Thyroid gland (tissue), 4 donors: ENCODE measurements at regions not wholly inside any gene's neighbourhood (a gene's known extent, or its start where the extent isn't known, plus 50 kb on each side); places are given as distances from the start of the nearest gene placed in this dataset.

Experiments used
- DNase-seq, 2 donors: peaks; one replicate each; pipeline ENCODE4 v3.0.0-alpha.2; 2019
- H3K27ac ChIP-seq, 3 donors: fragments of 200-600 bp; sonication (generic); 1 replicate in 2 of 3; 2 replicates in 1 of 3; pipeline ENCODE4 v1.5.1; 2016 to 2019; ENCODE audit warnings: mild to moderate bottlenecking in 1 of 3, moderate library complexity in 1 of 3
- H3K27me3 ChIP-seq: fragments of 200-600 bp; sonication (generic); one replicate; pipeline ENCODE4 v1.5.1; 2019
- H3K36me3 ChIP-seq, 2 donors: fragments of 200-600 bp; sonication (generic); one replicate each; pipeline ENCODE4 v1.5.1; 2016 to 2019
- H3K4me1 ChIP-seq, 2 donors: fragments of 200-600 bp; sonication (generic); one replicate each; pipeline ENCODE4 v1.5.1; 2017 to 2019
- H3K4me3 ChIP-seq, 3 donors: fragments of 200-600 bp; sonication (generic); replicated peaks in 1 of 3; 1 replicate in 2 of 3; 2 replicates in 1 of 3; pipeline ENCODE4 v1.5.1; 2016; ENCODE audit warnings: mild to moderate bottlenecking in 1 of 3
- H3K9me3 ChIP-seq: fragments of 200-600 bp; sonication (generic); one replicate; pipeline ENCODE4 v1.5.1; 2017
- POLR2A ChIP-seq, 2 donors: fragments of 450-650 bp; IDR thresholded peaks; one replicate each; pipeline ENCODE4 v1.6.1; 2017; ENCODE audit warnings: antibody characterized with exemption in 2 of 2, mild to moderate bottlenecking in 2 of 2, moderate library complexity in 1 of 2
- WGBS, 2 donors: methylation state at CpG; one replicate each; pipeline ENCODE4 v1.1.5; 2017; 5-methylcytosine and 5-hydroxymethylcytosine counted together
- intact Hi-C: fragments of 100-400 bp; cut with DNase I; formaldehyde crosslinking; loops from one replicate; pipeline ENCODE4 v1.15.1; 2023
- TF ChIP-seq, protein P1 (sequence below), 6 experiments: fragments of 200-600 bp in 3 of 6; fragments of 450-650 bp in 3 of 6; sonication (generic) in 3 of 6; IDR thresholded peaks; one replicate each; pipeline ENCODE4 v1.5.1; 2016 to 2019; ENCODE audit warnings: antibody characterized with exemption in 6 of 6, mild to moderate bottlenecking in 2 of 6, inconsistent platforms in 1 of 6, moderate library complexity in 1 of 6

DNA sequence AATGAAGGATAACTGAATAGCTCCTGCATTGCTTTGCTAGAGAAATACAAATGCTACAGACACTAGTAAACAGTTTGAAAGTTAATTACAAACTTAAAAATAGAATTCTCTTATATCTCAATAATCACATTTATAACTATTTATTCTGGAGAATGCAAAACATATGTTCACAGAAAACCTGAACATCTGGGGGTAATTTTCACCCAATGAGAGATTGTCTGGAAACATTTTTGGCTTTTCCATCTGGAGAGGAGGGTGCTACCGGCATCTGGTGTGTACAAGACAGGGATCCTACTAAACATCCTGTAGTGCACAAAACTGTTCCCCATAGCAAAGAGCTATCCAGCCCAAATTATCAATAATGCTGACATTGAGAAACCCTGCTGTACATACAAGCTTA is 378.4 kb upstream of the CHORDC1 start:
- Histone ChIP-seq H3K9me3 (no peaks in the 10 kb centered on the region), H3K27ac (no peak overlapping the region), H3K4me3 (no peak overlapping the region), H3K36me3 (no peaks in the 10 kb centered on the region), H3K27me3 (no peaks in the 10 kb centered on the region), H3K4me1 (no peaks in the 10 kb centered on the region)
- TF ChIP-seq, protein P1, sequence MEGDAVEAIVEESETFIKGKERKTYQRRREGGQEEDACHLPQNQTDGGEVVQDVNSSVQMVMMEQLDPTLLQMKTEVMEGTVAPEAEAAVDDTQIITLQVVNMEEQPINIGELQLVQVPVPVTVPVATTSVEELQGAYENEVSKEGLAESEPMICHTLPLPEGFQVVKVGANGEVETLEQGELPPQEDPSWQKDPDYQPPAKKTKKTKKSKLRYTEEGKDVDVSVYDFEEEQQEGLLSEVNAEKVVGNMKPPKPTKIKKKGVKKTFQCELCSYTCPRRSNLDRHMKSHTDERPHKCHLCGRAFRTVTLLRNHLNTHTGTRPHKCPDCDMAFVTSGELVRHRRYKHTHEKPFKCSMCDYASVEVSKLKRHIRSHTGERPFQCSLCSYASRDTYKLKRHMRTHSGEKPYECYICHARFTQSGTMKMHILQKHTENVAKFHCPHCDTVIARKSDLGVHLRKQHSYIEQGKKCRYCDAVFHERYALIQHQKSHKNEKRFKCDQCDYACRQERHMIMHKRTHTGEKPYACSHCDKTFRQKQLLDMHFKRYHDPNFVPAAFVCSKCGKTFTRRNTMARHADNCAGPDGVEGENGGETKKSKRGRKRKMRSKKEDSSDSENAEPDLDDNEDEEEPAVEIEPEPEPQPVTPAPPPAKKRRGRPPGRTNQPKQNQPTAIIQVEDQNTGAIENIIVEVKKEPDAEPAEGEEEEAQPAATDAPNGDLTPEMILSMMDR (IDR thresholded peaks at IDR 0.05) = no peak
- TF ChIP-seq POLR2A (IDR thresholded peaks at IDR 0.05) = no peak
- DNase-seq = no peak
- intact Hi-C loops = no loop called here
- WGBS, 2 donors = 76 to 81% methylated on average over 1 of the region's 1 CpG

DNA sequence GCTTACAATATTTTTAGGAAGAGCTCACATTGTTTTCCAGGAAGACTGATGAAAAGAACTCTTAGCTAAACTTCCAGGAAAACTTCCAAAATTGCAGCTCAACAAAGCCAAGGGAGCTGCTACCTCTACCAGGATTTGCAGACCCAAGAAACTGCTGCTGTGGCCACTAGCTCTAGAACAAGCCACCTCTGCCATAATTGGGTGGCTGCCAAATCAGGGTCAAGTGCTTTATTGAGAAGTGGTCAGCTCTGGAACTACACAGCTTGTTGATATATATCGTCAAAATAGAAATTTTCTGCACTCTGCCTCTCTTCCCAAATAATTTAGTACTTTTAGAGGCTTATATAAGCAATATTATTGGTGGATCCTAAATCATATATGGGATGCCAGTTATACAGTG is 371.8 kb upstream of the CHORDC1 start:
- no peak overlapping the region for H3K4me3 ChIP-seq
- no peaks in the 10 kb centered on the region for H3K36me3 ChIP-seq
- WGBS, 2 donors = 27 to 48% methylated on average over 1 of the region's 1 CpG
- intact Hi-C loops = no loop called here
- no peaks in the 10 kb centered on the region for H3K4me1 ChIP-seq
- no peaks in the 10 kb centered on the region for H3K27me3 ChIP-seq
- no peaks in the 10 kb centered on the region for H3K9me3 ChIP-seq
- no peak overlapping the region for H3K27ac ChIP-seq
- TF ChIP-seq, protein P1 (IDR thresholded peaks at IDR 0.05) = no peak
- no peak for TF ChIP-seq POLR2A (IDR thresholded peaks at IDR 0.05)
- peak; percentile 3 for DNase-seq

DNA sequence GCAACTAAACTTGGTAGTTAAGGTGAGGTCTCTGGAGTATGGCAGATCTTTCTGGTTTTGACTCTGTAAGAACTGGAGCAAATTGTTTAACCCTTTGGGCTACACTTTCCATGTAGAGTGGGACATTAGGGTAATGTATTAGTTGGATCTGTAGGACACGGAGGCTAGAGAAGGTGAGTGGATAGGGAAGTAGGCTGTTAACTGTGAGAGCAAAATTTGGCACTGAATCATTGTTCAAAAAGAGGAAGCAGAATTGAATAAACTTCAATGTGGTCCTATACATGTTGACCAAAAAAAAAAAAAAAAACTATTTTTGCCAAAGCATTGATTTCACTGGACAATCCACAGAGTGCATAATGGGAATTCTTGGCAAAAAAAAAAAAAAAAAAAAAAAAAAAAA is 370.2 kb upstream of the CHORDC1 start:
- no peaks in the 10 kb centered on the region for H3K9me3 ChIP-seq
- H3K36me3 ChIP-seq = no peaks in the 10 kb centered on the region
- WGBS, 2 donors = 66 to 96% methylated on average over 1 of the region's 1 CpG
- intact Hi-C loops = no loop called here
- H3K4me3 ChIP-seq = no peak overlapping the region
- TF ChIP-seq, protein P1 (IDR thresholded peaks at IDR 0.05) = no peak
- no peak for TF ChIP-seq POLR2A (IDR thresholded peaks at IDR 0.05)
- no peak for DNase-seq
- no peaks in the 10 kb centered on the region for H3K27me3 ChIP-seq
- H3K4me1 ChIP-seq = no peaks in the 10 kb centered on the region
- no peak overlapping the region for H3K27ac ChIP-seq

DNA sequence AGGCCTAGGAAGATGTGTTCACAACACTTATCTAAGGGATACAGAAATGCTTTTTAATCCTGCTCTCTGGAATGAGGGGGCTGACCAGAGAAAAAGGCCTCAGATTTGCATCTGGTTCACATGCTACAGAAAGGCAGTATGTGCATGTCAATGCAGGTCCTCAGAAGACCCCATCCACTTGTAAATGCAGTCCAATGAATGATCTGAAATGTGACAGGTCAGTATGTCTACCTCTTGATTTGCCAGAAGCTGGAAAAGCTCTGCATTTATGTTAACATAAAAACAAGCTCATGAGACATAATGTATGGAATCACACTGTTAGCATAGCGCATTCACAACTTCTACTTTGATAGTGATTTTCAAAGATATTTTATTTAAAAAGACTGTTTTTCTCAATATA is 367.4 kb upstream of the CHORDC1 start:
- intact Hi-C loops = no loop called here
- no peak for DNase-seq
- no peaks in the 10 kb centered on the region for H3K36me3 ChIP-seq
- H3K4me3 ChIP-seq = no peak overlapping the region
- TF ChIP-seq POLR2A (IDR thresholded peaks at IDR 0.05) = no peak
- TF ChIP-seq, protein P1 (IDR thresholded peaks at IDR 0.05) = no peak
- no peaks in the 10 kb centered on the region for H3K27me3 ChIP-seq
- H3K4me1 ChIP-seq = no peaks in the 10 kb centered on the region
- no peak overlapping the region for H3K27ac ChIP-seq
- WGBS, 2 donors = 96 to 98% methylated on average over 1 of the region's 1 CpG
- no peaks in the 10 kb centered on the region for H3K9me3 ChIP-seq

DNA sequence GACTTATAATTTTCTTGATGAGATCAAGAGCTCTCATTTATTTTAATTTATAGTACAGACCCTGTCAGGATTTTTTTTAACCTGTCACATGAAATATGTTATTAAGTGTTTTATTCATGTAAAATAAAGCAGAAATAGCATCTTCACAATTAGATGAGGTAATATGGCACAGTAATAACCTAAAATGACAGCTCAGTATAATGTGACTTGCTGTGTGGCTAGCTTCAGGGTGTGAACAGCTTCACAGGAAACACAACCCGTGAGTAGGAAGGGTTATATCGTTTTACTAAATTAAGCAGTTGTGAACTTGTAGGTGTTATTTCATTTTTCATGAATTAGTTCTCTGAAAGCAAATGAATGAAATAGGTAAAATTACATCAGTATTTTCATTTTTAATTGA is 366.9 kb upstream of the CHORDC1 start:
- DNase-seq = no peak
- Histone ChIP-seq H3K9me3 (no peaks in the 10 kb centered on the region), H3K27ac (no peak overlapping the region), H3K4me1 (no peaks in the 10 kb centered on the region), H3K27me3 (no peaks in the 10 kb centered on the region), H3K36me3 (no peaks in the 10 kb centered on the region), H3K4me3 (no peak overlapping the region)
- intact Hi-C loops = no loop called here
- TF ChIP-seq, protein P1 (IDR thresholded peaks at IDR 0.05) = no peak
- 72 to 74% methylated on average over 2 of the region's 2 CpGs for WGBS, 2 donors
